ENCODE measurements at regions not wholly inside any gene's neighbourhood (a gene's known extent, or its start where the extent isn't known, plus 50 kb on each side); places are given as distances from the start of the nearest gene placed in this dataset.

- no peak for DNase-seq
- ChIA-PET POLR2A (no interaction called here), CTCF (interaction anchor here (0.6 kb wide), 1 partner anchor 633 kb away, joined by 3 read pairs; no protein-coding TSS in a partner anchor)
- H3K4me1 Mint-ChIP-seq: no peaks in the 10 kb centered on the region
- H3K4me3 Mint-ChIP-seq: no peak overlapping the region
- H3K27ac Mint-ChIP-seq: no peak overlapping the region
- H3K9me3 Mint-ChIP-seq (ENCODE audit: low read depth): peaks cover 5% of the 10 kb centered on the region
- ATAC-seq: no peak
- no peaks in the 10 kb centered on the region for H3K36me3 Mint-ChIP-seq (ENCODE audit: low read depth)
- intact Hi-C loops (cut with DNase I, micrococcal nuclease): no loop called here
- no peaks in the 10 kb centered on the region for H3K27me3 Mint-ChIP-seq
Measured at GRCh38 chr5:167052791-167053190, 1238.7 kb upstream of the WWC1 start.

DNA sequence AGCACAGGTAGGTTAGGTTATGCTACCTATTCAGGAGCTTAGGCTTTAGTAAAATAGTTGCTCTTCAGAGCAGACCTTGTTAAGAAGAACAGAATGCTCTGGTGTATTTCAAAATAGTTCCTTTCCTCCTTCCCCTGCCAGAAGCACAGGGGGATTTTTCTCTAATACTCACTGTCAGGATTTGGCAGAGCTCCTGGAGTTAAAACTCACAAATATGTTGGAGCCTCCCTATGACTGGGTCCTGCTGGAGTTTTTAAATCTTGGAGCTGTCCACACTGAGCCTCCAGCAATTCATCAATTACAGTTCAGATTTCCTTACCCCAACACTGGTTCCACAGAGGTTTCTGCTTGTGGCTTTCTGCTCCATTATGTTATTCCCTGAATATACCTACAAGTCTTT, 1233.8 kb upstream of the WWC1 start:
- CTCF ChIA-PET: no interaction called here
- no peak for DNase-seq
- Mint-ChIP-seq H3K27me3 (no peaks in the 10 kb centered on the region), H3K4me1 (no peaks in the 10 kb centered on the region), H3K27ac (no peak overlapping the region), H3K9me3 (ENCODE audit: low read depth) (peaks cover 4% of the 10 kb centered on the region), H3K4me3 (no peak overlapping the region), H3K36me3 (ENCODE audit: low read depth) (no peaks in the 10 kb centered on the region)
- POLR2A ChIA-PET: interaction anchor here (0.7 kb wide), 1 partner anchor 203 kb away, joined by 4 read pairs; no protein-coding TSS in a partner anchor
- ATAC-seq: no peak
- intact Hi-C loops (cut with DNase I, micrococcal nuclease): no loop called here

- no peaks in the 10 kb centered on the region for H3K4me1 Mint-ChIP-seq
- DNase-seq: no peak
- intact Hi-C loops (cut with DNase I, micrococcal nuclease): no loop called here
- H3K4me3 Mint-ChIP-seq: no peak overlapping the region
- ChIA-PET CTCF (no interaction called here), POLR2A (no interaction called here)
- no peak overlapping the region for H3K27ac Mint-ChIP-seq
- H3K9me3 Mint-ChIP-seq (ENCODE audit: low read depth): peaks cover 3% of the 10 kb centered on the region
- no peaks in the 10 kb centered on the region for H3K27me3 Mint-ChIP-seq
- ATAC-seq: no peak
- H3K36me3 Mint-ChIP-seq (ENCODE audit: low read depth): no peaks in the 10 kb centered on the region
Measured at GRCh38 chr5:167061695-167062094, 1229.8 kb upstream of the WWC1 start.

GRCh38 chr5:167063116-167063515, 1228.3 kb upstream of the WWC1 start:
- intact Hi-C loops (cut with DNase I, micrococcal nuclease): no loop called here
- DNase-seq: no peak
- Mint-ChIP-seq H3K4me3 (no peak overlapping the region), H3K27me3 (no peaks in the 10 kb centered on the region), H3K9me3 (ENCODE audit: low read depth) (peaks cover 2% of the 10 kb centered on the region), H3K36me3 (ENCODE audit: low read depth) (no peaks in the 10 kb centered on the region), H3K27ac (no peak overlapping the region), H3K4me1 (no peaks in the 10 kb centered on the region)
- CTCF ChIA-PET: no interaction called here
- POLR2A ChIA-PET: no interaction called here
- ATAC-seq: no peak

DNA sequence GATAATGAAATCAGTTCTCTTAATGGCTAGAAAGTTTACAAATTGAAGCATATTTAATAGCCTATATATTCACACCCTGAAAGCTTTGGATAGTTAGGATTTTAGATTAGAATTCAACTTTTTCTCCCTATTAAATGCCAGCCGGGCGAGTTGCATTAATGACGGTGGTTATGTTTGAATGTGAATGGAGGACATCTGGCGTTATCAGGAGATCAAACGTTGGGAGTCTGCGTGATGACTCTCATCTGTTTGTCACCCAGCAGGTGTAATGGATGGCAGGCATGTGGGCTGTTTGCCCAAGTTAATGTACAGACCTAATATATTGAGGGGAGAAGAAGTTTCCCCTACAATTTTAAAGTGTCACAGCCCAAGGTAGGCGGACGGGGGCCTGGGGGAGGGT, 1227.7 kb upstream of the WWC1 start:
- POLR2A ChIA-PET: no interaction called here
- Mint-ChIP-seq H3K36me3 (ENCODE audit: low read depth) (no peaks in the 10 kb centered on the region), H3K4me3 (no peak overlapping the region), H3K27me3 (no peaks in the 10 kb centered on the region), H3K27ac (no peak overlapping the region), H3K4me1 (no peaks in the 10 kb centered on the region), H3K9me3 (ENCODE audit: low read depth) (peaks cover 2% of the 10 kb centered on the region)
- CTCF ChIA-PET: no interaction called here
- ATAC-seq (no peak), DNase-seq (no peak)
- intact Hi-C loops (cut with DNase I, micrococcal nuclease): no loop called here

DNA sequence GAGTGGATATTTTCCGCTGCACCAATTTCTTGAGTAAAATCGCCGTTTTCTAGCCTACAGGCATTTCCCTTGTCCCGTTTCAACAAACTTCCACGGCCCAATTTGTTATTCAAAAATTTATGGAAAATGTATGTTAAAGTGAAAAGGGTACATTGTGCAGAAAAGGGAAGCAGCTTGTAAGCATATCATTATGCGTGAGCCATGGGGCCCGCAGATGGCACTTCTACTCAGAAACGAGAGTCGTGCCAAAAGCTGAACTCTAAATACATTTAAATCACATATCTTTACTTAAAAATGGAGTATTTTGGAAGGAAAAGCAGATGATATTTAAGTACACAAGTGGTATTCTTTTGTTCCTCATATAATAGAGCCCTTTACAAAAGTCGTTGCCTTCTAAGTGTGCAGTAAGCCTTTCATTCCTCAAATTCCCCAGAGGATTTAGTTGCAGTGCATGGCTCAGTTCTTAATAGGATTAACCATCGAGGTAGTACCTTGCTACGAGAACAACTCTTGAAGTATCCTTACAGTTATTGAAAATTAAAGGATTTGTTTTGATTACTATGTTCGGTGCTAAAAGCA, 1227.2 kb upstream of the WWC1 start:
- ChIA-PET POLR2A (no interaction called here), CTCF (no interaction called here)
- no peaks in the 10 kb centered on the region for H3K4me1 Mint-ChIP-seq
- intact Hi-C loops (cut with DNase I, micrococcal nuclease): no loop called here
- peaks cover 2% of the 10 kb centered on the region for H3K9me3 Mint-ChIP-seq (ENCODE audit: low read depth)
- H3K4me3 Mint-ChIP-seq: no peak overlapping the region
- no peaks in the 10 kb centered on the region for H3K27me3 Mint-ChIP-seq
- H3K27ac Mint-ChIP-seq: no peak overlapping the region
- ATAC-seq (no peak), DNase-seq (no peak)
- H3K36me3 Mint-ChIP-seq (ENCODE audit: low read depth): no peaks in the 10 kb centered on the region

DNA sequence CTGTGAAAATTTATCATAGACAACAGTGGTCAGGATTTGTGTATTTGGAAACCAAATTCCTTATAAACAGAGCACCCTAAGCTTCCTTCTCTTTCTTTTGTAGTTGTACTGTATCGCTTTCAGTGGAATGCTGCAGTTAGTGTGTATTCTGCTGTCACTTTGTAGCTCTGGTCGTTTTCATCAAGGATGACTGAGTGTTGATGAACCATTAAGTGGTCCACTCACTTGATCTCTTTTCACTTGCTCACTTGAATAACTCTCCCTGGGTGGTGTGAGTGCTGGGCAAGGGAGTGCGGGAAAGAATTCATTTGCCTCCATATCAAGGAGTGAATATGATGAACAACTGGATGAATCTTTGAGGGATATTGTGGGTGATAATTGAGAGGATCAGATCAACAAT, 1225.7 kb upstream of the WWC1 start:
- POLR2A ChIA-PET: no interaction called here
- Mint-ChIP-seq H3K27ac (no peak overlapping the region), H3K36me3 (ENCODE audit: low read depth) (no peaks in the 10 kb centered on the region), H3K4me1 (no peaks in the 10 kb centered on the region), H3K4me3 (no peak overlapping the region), H3K27me3 (no peaks in the 10 kb centered on the region), H3K9me3 (ENCODE audit: low read depth) (peaks cover 2% of the 10 kb centered on the region)
- ATAC-seq (no peak), DNase-seq (no peak)
- CTCF ChIA-PET: no interaction called here
- intact Hi-C loops (cut with DNase I, micrococcal nuclease): no loop called here

- POLR2A ChIA-PET: no interaction called here
- H3K4me3 Mint-ChIP-seq: no peak overlapping the region
- DNase-seq: no peak
- no peaks in the 10 kb centered on the region for H3K36me3 Mint-ChIP-seq (ENCODE audit: low read depth)
- CTCF ChIA-PET: no interaction called here
- peaks cover 2% of the 10 kb centered on the region for H3K9me3 Mint-ChIP-seq (ENCODE audit: low read depth)
- no peak overlapping the region for H3K27ac Mint-ChIP-seq
- H3K4me1 Mint-ChIP-seq: no peaks in the 10 kb centered on the region
- H3K27me3 Mint-ChIP-seq: no peaks in the 10 kb centered on the region
- intact Hi-C loops (cut with DNase I, micrococcal nuclease): no loop called here
- ATAC-seq: no peak
Measured at GRCh38 chr5:167071981-167072610, 1219.3 kb upstream of the WWC1 start.

- Mint-ChIP-seq H3K4me1 (no peaks in the 10 kb centered on the region), H3K4me3 (no peak overlapping the region), H3K36me3 (ENCODE audit: low read depth) (no peaks in the 10 kb centered on the region), H3K27me3 (no peaks in the 10 kb centered on the region), H3K9me3 (ENCODE audit: low read depth) (no peaks in the 10 kb centered on the region), H3K27ac (no peak overlapping the region)
- ChIA-PET POLR2A (no interaction called here), CTCF (no interaction called here)
- intact Hi-C loops (cut with DNase I, micrococcal nuclease): no loop called here
- DNase-seq (no peak), ATAC-seq (no peak)
Measured at GRCh38 chr5:167081561-167081960, 1209.9 kb upstream of the WWC1 start.

GRCh38 chr5:167096816-167097215, 1194.6 kb upstream of the WWC1 start:
- peaks cover 13% of the 10 kb centered on the region for H3K9me3 Mint-ChIP-seq (ENCODE audit: low read depth)
- H3K27ac Mint-ChIP-seq: no peak overlapping the region
- DNase-seq (no peak), ATAC-seq (no peak)
- ChIA-PET POLR2A (no interaction called here), CTCF (interaction anchor here (0.6 kb wide), 1 partner anchor 26 kb away, joined by 4 read pairs; no protein-coding TSS in a partner anchor)
- no peaks in the 10 kb centered on the region for H3K27me3 Mint-ChIP-seq
- H3K4me1 Mint-ChIP-seq: no peaks in the 10 kb centered on the region
- H3K36me3 Mint-ChIP-seq (ENCODE audit: low read depth): no peaks in the 10 kb centered on the region
- intact Hi-C loops (cut with DNase I, micrococcal nuclease): no loop called here
- no peak overlapping the region for H3K4me3 Mint-ChIP-seq

DNA sequence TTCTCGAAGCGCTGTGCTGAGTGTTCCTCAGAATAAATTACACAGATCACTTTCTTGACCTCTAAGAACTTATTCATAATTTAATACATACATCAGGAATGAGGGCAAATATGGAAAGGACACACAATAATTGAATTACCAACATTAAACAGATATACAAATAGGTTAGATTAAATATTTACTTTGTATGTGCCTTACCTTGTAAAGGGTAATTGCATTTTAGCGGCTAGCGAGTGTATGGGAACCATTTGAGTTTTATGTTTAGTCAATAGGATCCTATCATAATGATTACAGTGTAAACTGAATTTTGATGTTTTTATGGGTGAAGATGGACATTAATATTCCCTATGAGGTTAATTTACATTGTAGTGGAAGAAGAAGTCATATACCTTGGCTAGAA, 1187.1 kb upstream of the WWC1 start:
- ChIA-PET POLR2A (no interaction called here), CTCF (no interaction called here)
- intact Hi-C loops (cut with DNase I, micrococcal nuclease): no loop called here
- Mint-ChIP-seq H3K27ac (no peak overlapping the region), H3K9me3 (ENCODE audit: low read depth) (peaks cover 15% of the 10 kb centered on the region), H3K36me3 (ENCODE audit: low read depth) (no peaks in the 10 kb centered on the region), H3K4me3 (no peak overlapping the region), H3K4me1 (no peaks in the 10 kb centered on the region), H3K27me3 (no peaks in the 10 kb centered on the region)
- DNase-seq (no peak), ATAC-seq (no peak)

- no peaks in the 10 kb centered on the region for H3K27me3 Mint-ChIP-seq
- intact Hi-C loops (cut with DNase I, micrococcal nuclease): no loop called here
- ChIA-PET POLR2A (no interaction called here), CTCF (no interaction called here)
- DNase-seq: no peak
- H3K4me3 Mint-ChIP-seq: no peak overlapping the region
- H3K9me3 Mint-ChIP-seq (ENCODE audit: low read depth): peaks cover 12% of the 10 kb centered on the region
- no peaks in the 10 kb centered on the region for H3K4me1 Mint-ChIP-seq
- H3K36me3 Mint-ChIP-seq (ENCODE audit: low read depth): no peaks in the 10 kb centered on the region
- ATAC-seq: no peak
- H3K27ac Mint-ChIP-seq: no peak overlapping the region
Measured at GRCh38 chr5:167105941-167106340, 1185.5 kb upstream of the WWC1 start.

DNA sequence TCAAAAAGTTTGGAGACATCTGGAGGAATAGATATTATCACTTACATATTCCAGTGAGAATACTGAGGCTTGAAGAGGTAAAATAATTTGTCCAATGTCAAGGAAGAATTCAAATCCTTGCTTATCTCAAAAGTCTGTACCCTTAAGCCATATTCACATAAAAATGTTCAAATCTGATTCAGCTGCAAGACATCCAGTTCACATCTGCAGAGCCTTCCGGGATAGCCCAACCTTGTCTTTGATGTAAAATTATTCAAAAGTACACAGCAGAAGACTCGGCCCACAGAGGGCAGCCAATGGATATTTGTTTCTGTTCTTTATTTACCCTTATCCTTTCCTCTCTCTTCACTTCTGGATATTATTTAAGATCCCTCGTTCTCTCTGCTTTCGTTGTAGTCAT, 1183.8 kb upstream of the WWC1 start:
- H3K27me3 Mint-ChIP-seq: no peaks in the 10 kb centered on the region
- DNase-seq (no peak), ATAC-seq (no peak)
- H3K4me1 Mint-ChIP-seq: no peaks in the 10 kb centered on the region
- intact Hi-C loops (cut with DNase I, micrococcal nuclease): no loop called here
- H3K9me3 Mint-ChIP-seq (ENCODE audit: low read depth): peaks cover 10% of the 10 kb centered on the region
- no peaks in the 10 kb centered on the region for H3K36me3 Mint-ChIP-seq (ENCODE audit: low read depth)
- H3K27ac Mint-ChIP-seq: no peak overlapping the region
- ChIA-PET POLR2A (no interaction called here), CTCF (no interaction called here)
- no peak overlapping the region for H3K4me3 Mint-ChIP-seq
